HG03025 (cell line): ENCODE measurements at regions not wholly inside any gene's neighbourhood (a gene's known extent, or its start where the extent isn't known, plus 50 kb on each side); places are given as distances from the start of the nearest gene placed in this dataset.
"Not testable (repeated sequence)": the region's sequence is repeated elsewhere in the genome, so short reads cannot be mapped to it uniquely, and the experiment has no call there.

Experiments used
- ATAC-seq: cut with Tn5 transposase; IDR thresholded peaks from one replicate; pipeline ENCODE4 v1.9.1; 2021; ENCODE audit warnings: mild to moderate bottlenecking, moderate library complexity; ENCODE audit not compliant: unreplicated experiment, low FRiP score

GRCh38 chr2:35831385-35831784, 524.2 kb upstream of the CRIM1 start:
- ATAC-seq, result no peak

DNA sequence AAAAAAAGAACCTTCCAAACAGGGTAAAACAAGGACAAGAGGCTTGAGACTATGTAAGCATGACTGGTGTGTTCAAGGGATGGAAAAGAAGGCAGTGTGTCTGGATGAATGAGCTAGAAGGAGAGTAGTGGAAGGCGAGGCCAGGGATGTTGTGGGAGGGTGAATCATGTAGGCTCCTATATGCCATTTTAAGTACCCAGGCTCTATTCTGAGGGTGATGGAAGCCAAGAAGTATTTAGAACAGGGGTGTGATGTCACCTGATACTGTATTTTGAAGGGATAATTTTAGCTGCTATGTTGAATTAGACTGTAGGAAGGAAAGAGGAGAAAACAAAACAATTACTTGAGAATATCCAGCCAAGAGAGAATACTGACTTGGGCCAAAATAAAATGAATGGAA, 524.7 kb upstream of the CRIM1 start:
- ATAC-seq, result no peak

DNA sequence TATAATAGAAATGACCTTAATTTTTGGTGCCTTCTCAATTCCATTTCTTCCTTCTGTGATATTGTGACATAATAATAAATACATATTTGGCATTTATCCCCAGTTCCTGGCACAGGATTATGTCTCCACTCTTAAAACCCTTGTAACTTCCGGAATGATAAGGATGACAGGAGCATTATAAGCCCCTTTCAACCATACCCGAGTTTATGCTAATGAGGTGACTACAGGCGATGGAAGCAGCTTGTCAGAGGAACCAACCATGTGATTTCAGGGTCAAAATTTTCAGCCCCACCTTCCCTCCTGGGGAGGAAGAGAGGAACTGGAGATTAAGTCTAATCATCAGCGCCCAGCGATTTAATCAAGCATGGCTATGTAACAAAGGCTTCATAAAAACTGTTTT, 528.5 kb upstream of the CRIM1 start:
- ATAC-seq, result no peak

GRCh38 chr2:35822716-35823115, 532.9 kb upstream of the CRIM1 start:
- ATAC-seq, result no peak

GRCh38 chr2:35821675-35822074, 533.9 kb upstream of the CRIM1 start:
- no peak for ATAC-seq

GRCh38 chr2:35820391-35820790, 535.2 kb upstream of the CRIM1 start:
- ATAC-seq, result no peak

DNA sequence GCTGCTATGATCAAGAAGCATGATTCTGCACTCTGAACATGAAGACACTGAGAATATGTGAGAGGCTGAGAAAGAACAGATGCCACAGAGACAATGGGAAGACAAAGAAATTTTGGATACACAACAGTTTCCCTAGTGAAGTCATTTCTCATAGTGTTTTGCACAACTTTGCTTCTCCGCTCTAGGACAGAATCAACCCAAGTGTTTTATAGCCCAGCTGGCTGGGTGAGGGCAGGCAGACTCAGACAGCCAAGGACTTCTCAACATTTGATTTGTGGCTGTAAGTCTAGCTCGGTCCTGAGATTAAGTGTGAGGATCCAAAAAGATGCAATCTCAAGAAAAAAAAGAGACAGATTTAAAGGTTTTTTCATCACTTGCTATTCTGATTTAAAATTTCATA, 536.5 kb upstream of the CRIM1 start:
- no peak for ATAC-seq

DNA sequence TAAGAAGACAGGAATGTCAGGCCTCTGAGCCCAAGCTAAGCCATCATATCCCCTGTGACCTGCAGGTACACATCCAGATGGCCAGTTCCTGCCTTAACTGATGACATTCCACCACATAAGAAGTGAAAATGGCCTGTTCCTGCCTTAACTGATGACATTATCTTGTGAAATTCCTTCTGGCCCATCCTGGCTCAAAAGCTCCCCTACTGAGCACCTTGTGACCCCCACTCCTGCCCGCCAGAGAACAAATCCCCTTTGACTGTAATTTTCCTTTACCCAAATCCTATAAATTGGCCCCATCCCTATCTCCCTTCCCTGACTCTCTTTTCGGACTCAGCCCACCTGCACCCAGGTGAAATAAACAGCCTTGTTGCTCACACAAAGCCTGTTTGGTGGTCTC, 537.2 kb upstream of the CRIM1 start:
- not testable (repeated sequence) for ATAC-seq

GRCh38 chr2:35814597-35814996, 541.0 kb upstream of the CRIM1 start:
- not testable (repeated sequence) for ATAC-seq

DNA sequence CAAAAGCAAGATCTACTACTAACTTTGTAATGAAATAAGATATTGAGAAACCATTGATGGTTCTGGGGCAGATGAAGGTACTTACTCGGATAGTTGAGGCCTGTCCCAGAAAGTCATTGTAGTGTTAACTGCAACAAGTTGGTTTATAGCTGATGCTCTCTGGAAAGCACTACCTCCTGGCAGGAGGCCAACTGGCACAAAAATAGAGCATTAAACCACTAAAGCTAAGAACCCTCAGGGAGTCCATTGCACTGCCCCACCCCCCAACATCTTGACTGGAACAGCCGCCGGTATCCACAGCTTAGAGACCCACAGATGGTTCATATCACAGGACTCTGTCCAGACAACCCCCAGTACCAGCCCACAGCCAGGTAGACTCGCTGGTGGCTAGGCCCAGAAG, 552.5 kb upstream of the CRIM1 start:
- no peak for ATAC-seq

DNA sequence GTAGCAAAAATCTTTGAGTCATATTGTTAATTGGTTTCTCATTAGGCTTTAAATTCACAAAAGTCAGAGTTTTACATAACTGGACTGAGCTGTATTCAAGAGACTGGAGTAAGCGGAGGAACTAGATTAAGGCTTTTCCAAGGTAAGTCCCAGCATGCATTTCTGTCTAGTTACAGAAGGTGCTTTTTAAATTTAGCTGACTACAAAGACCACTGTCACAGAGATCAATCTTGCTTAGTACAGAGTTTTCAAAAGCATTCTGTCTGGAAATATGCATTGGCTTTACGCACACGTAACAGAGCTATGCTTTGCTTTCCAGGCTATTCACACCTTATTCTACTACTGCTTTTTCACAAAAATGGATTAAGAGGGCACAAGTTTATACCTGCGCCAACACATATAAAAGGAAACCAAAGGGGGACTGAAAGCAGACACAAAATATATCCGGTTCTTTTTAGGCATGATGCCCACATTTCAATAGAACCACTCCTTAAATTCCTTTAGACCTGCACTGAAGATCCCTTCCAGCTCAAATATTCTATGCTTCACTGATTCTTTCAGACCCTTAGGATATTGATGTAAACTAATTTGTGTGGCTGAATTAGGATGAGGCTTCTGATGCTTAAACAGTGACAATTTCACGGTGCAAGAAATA, 560.7 kb upstream of the CRIM1 start:
- no peak for ATAC-seq

DNA sequence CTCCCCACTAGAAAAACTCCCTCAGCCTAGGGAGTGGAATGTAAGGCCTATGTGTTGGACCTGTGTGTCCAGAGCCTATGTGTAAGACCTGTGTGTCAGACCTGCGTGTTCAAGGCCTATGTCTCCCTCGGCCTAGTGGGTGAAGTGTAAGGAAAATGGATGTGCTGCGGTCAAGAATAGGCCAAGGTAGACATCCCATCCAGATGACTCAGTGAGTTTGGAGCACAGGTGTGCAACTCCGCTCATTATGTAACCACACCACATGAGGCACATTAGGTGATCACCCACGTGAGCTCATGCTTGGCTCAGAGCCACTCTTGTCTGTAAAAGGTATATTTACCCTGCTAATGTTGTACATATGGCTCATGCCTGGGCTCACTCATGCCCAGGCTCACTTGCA, 565.3 kb upstream of the CRIM1 start:
- no peak for ATAC-seq

- ATAC-seq, result no peak
Measured at GRCh38 chr2:35788543-35788942, 567.0 kb upstream of the CRIM1 start.

DNA sequence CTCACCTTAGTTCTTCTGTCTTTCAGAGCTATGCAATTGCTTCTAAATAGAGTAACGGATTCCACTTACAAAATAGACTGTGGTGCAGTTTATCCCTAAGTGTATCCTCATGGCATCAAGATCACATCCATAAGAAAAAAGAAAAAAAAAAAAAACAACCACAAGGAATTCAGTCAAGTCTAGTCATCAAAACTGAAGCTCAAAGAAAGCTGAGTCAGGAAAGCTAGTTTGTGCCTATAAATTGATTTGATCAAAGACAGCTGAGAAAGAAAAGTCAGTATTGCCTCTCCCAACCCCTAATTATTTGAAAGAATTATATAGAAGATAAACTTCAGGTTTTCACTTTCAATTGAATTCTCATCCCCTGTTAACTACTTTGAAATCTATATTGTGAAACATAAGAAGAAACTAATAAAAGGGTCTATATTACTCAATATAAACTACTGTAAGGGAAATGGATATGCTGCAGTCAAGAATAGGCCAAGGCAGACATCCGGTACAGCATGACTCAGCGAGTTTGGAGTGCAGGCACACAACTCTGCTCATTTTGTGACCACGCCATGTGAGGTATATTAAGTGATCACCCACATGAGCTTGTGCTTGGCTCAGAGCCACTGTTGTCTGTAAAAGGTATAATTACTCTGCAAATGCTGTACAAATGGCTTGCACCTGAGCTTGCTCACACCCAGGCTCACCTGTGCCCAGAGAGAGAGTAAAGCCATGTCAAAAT, 568.1 kb upstream of the CRIM1 start:
- ATAC-seq, result no peak

DNA sequence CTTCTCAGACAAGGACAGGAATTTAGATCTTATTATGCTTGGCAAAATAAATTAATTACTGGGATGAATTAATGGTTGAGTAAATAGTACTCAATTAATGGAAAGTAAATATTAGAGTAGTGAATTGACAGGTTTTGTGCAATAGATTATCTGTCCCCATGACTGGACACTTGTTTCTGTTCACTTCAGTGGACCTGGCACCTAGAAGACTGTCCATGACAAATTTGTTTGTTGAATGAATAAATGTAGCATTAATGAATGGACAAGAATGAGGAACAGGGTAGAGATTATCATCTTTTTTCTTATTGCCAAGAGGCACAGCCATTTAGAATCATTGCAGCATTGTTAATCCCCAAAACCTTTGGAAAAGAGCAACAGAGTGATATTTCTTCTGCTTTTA, 570.0 kb upstream of the CRIM1 start:
- no peak for ATAC-seq

DNA sequence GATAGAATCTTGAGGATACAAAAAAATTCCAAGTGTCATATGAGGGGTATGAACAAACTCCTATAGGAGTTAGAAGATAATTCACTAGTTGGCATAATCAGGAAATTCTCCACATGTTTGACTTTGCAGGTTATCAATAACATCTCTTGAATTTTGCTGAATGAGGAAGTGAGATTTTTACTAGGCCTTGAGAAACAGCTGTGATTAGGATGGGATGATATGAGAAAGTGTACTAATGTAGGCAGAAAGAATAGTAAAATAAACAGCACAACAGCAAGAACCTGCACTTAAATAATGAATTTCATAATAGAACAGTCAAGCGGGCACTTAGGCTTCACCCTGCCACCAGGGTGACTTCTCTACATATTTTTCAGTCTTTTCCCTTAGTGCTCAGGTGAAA, 570.8 kb upstream of the CRIM1 start:
- no peak for ATAC-seq

DNA sequence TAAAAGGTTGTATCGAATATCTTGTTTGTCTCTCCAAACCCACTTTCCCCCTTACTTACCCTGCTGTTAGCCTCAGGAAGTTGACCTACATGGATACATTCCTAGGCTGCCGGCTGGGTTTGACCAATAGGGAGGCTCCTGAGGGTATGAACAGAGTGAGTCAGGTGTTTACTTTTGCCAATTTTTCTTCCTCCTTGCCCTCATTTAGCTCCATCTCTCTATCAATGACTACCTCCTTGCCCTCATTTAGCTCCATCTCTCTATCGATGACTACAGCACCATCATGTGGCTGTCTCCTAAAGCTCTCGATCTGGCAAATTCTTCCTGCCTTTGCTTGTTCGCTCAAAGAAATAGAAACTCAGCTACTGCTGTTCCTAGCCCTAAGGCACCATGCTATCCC, 571.9 kb upstream of the CRIM1 start:
- ATAC-seq, result no peak

DNA sequence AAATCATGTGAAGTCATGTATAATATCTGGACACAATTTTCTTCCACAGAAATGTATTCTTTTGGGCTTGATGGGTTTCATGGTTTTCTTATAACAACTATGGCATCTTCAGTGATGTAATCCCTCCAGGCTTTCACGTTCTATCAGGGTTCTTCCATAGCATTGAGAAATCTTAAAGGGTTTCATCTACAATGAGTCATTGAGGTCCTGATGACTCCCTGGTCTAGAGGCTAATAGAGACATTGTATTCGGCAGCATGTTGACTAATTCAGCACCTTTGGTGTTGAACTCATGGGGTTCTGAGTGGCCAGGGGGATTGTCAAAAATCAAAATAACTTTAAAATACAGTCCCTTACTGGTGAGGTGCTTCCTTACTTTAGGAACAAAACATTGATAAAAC, 614.0 kb upstream of the CRIM1 start:
- no peak for ATAC-seq

GRCh38 chr2:35731674-35732073, 623.9 kb upstream of the CRIM1 start:
- no peak for ATAC-seq

GRCh38 chr2:35714883-35715282, 640.7 kb upstream of the CRIM1 start:
- ATAC-seq, result no peak

DNA sequence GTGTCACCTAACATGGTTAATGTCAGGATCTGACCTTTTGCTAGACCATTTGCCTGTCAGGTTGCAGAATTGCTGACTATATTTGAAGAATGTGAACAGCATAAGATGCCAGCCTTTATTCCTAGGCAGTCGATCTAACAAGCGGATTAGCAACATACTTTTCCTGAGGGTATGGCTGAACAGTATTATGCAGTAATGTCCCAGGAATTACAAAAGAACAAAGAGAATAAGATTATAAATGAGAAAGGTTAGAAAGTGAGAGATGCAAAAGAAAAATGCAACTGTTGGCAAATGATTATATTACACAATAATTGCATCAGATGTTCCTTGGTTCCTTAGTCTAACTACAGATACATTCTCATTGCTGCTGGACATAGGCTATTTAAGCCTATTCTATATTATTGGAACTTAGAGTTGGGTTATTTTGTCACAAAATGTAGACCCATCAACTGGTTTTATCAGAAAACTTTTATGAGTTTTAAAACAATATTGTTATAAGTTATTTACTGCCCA, 647.1 kb upstream of the CRIM1 start:
- ATAC-seq, result no peak

DNA sequence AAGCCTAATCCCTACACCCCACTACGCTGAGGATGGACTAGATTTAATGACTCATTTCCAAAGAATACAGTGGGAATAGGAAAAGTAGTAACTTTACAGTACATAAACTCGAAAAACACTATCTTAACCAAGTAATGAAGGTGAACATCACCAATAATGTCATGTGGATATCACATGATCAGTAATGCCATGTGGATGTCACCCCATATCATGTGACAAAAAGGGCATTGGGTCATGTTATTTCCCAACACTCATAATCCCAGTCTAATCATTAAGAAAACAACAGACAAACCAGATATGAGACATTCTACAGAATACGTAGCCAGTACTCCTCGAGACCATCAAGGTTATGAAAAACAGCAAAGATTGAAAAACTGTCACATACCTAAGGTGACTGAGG, 667.3 kb upstream of the CRIM1 start:
- no peak for ATAC-seq
